Colonic mucosa (tissue), 4 donors: ENCODE measurements at regions not wholly inside any gene's neighbourhood (a gene's known extent, or its start where the extent isn't known, plus 50 kb on each side); places are given as distances from the start of the nearest gene placed in this dataset.

ENCODE experiments used
- DNase-seq: peaks from one replicate; pipeline ENCODE4 v3.0.0-alpha.2; 2020
- H3K27ac ChIP-seq: fragments of 200-600 bp; one replicate; pipeline ENCODE4 v1.8.0; 2021
- H3K27me3 ChIP-seq: fragments of 200-600 bp; one replicate; pipeline ENCODE4 v1.8.0; 2021
- H3K36me3 ChIP-seq: fragments of 200-600 bp; one replicate; pipeline ENCODE4 v1.8.0; 2021
- H3K4me1 ChIP-seq: fragments of 200-600 bp; one replicate; pipeline ENCODE4 v1.8.0; 2021; ENCODE audit warnings: mild to moderate bottlenecking
- H3K4me3 ChIP-seq: fragments of 200-600 bp; one replicate; pipeline ENCODE4 v1.8.0; 2021
- H3K9ac ChIP-seq, 2 donors: one replicate each; pipeline ENCODE4 v1.7.0; 2013; ENCODE audit warnings: control low read depth in 2 of 2, low read depth in 2 of 2, low read length in 2 of 2
- H3K9me3 ChIP-seq: fragments of 200-600 bp; one replicate; pipeline ENCODE4 v1.8.0; 2021
- CTCF ChIP-seq: fragments of 200-600 bp; IDR thresholded peaks from one replicate; pipeline ENCODE4 v1.8.0; 2022; ENCODE audit warnings: antibody characterized with exemption, mild to moderate bottlenecking
- intact Hi-C: fragments of 100-400 bp; cut with DNase I; formaldehyde crosslinking; loops from one replicate; pipeline ENCODE4 v1.14.1; 2022
- donor health status: healthy.
- donor health status: DM: no; HTN: no; CAD: no.
- donor health status: DM: no; HTN: no; CAD: no.

- H3K4me3 ChIP-seq, result no peak overlapping the region
- H3K27me3 ChIP-seq, result no peaks in the 10 kb centered on the region
- DNase-seq, result no peak
- no peaks in the 10 kb centered on the region for H3K9me3 ChIP-seq
- H3K9ac ChIP-seq, result no peak overlapping the region
- H3K36me3 ChIP-seq, result no peaks in the 10 kb centered on the region
- H3K4me1 ChIP-seq, result no peaks in the 10 kb centered on the region
- H3K27ac ChIP-seq, result no peak overlapping the region
- no peak for TF ChIP-seq CTCF
- intact Hi-C loops, result no loop called here
These were observed 506.1 kb downstream of the NPHP4 start for GRCh38 chr1:5485968-5486696.

- intact Hi-C loops, result no loop called here
- H3K9me3 ChIP-seq, result no peaks in the 10 kb centered on the region
- no peaks in the 10 kb centered on the region for H3K36me3 ChIP-seq
- H3K9ac ChIP-seq, result no peak overlapping the region
- TF ChIP-seq CTCF, result no peak
- no peak for DNase-seq
- no peaks in the 10 kb centered on the region for H3K27me3 ChIP-seq
- no peaks in the 10 kb centered on the region for H3K4me1 ChIP-seq
- no peak overlapping the region for H3K27ac ChIP-seq
- no peak overlapping the region for H3K4me3 ChIP-seq
These were observed 506.8 kb downstream of the NPHP4 start for GRCh38 chr1:5485436-5485835.

GRCh38 chr1:5484451-5485165 is 507.6 kb downstream of the NPHP4 start:
- intact Hi-C loops, result no loop called here
- Histone ChIP-seq H3K27me3 (no peaks in the 10 kb centered on the region), H3K36me3 (no peaks in the 10 kb centered on the region), H3K4me3 (no peak overlapping the region), H3K9me3 (no peaks in the 10 kb centered on the region), H3K4me1 (no peaks in the 10 kb centered on the region), H3K27ac (no peak overlapping the region), H3K9ac (no peak overlapping the region)
- DNase-seq, result no peak
- TF ChIP-seq CTCF, result no peak

GRCh38 chr1:5481889-5482288 is 510.3 kb downstream of the NPHP4 start:
- Histone ChIP-seq H3K9me3 (no peaks in the 10 kb centered on the region), H3K36me3 (no peaks in the 10 kb centered on the region), H3K27me3 (no peaks in the 10 kb centered on the region), H3K4me3 (no peak overlapping the region), H3K27ac (no peak overlapping the region), H3K4me1 (no peaks in the 10 kb centered on the region), H3K9ac (no peak overlapping the region)
- intact Hi-C loops, result no loop called here
- no peak for TF ChIP-seq CTCF
- DNase-seq, result no peak

- Histone ChIP-seq H3K27me3 (no peaks in the 10 kb centered on the region), H3K9me3 (no peaks in the 10 kb centered on the region), H3K9ac (no peak overlapping the region), H3K27ac (no peak overlapping the region), H3K36me3 (no peaks in the 10 kb centered on the region), H3K4me3 (no peak overlapping the region), H3K4me1 (no peaks in the 10 kb centered on the region)
- intact Hi-C loops, result no loop called here
- TF ChIP-seq CTCF, result no peak
- no peak for DNase-seq
These were observed 511.3 kb downstream of the NPHP4 start for GRCh38 chr1:5480906-5481305.
